ENCODE measurements at regions not wholly inside any gene's neighbourhood (a gene's known extent, or its start where the extent isn't known, plus 50 kb on each side); places are given as distances from the start of the nearest gene placed in this dataset.

DNA sequence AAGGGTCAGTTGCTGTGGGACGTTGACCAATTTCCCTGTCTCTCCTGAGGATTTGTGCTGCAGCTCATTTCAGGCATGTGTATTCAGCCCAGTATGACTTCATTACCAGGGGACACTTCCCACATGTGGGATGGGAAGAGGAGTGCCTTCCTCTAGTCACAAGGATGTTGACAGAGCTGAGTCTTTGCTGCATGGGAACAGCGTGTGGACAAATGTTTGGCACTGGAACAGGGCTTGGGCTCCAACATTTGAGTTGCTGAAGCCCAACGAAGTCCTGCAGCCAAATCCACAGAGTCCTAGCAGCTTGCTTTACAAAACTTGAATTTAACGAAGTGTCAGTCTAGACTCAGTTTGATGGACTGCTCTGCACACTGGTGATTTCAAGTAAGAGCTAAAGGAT, 283.2 kb downstream of the SH3GL2 start:
- ChIA-PET CTCF (interaction anchor here (0.6 kb wide), 1 partner anchor 1090 kb away, joined by 3 read pairs; no protein-coding TSS in a partner anchor), POLR2A (no interaction called here)
- H3K9me3 ChIP-seq (ENCODE audit: control extremely low read depth in 1 of 5, control insufficient read depth in 4 of 5, insufficient read depth in 2 of 5, low read depth in 1 of 5, low read length in 4 of 5), result no peaks in the 10 kb centered on the region
- no peaks in the 10 kb centered on the region for H3K4me1 ChIP-seq (ENCODE audit: control extremely low read depth in 1 of 4, control insufficient read depth in 4 of 4, insufficient read depth in 4 of 4, low read length in 3 of 4)
- no peak for DNase-seq
- no peaks in the 10 kb centered on the region for H3K36me3 ChIP-seq (ENCODE audit: control insufficient read depth in 4 of 4, insufficient read depth in 4 of 4, low read length in 3 of 4)
- 81% methylated on average over 3 of the region's 4 CpGs for WGBS (ENCODE audit: insufficient coverage)
- no peak overlapping the region for H3K4me3 ChIP-seq (ENCODE audit: control insufficient read depth in 1 of 7, extremely low read depth in 1 of 7, insufficient read depth in 4 of 7, low read depth in 2 of 7, low read length in 6 of 7)
- peaks cover 0 to 2% (median 0%) of the 10 kb centered on the region in 5 experiments for H3K27me3 ChIP-seq (replicated peaks in 2 of 5; ENCODE audit: control insufficient read depth in 4 of 5, insufficient read depth in 5 of 5, low read length in 4 of 5)
- no peak overlapping the region for H3K27ac ChIP-seq (ENCODE audit: insufficient read depth in 1 of 2, low read depth in 1 of 2, low read length in 2 of 2, poor library complexity in 1 of 2, severe bottlenecking in 2 of 2)

- Histone ChIP-seq H3K36me3 (ENCODE audit: control insufficient read depth in 4 of 4, insufficient read depth in 4 of 4, low read length in 3 of 4) (no peaks in the 10 kb centered on the region), H3K27ac (ENCODE audit: insufficient read depth in 1 of 2, low read depth in 1 of 2, low read length in 2 of 2, poor library complexity in 1 of 2, severe bottlenecking in 2 of 2) (no peak overlapping the region), H3K27me3 (replicated peaks in 2 of 5; ENCODE audit: control insufficient read depth in 4 of 5, insufficient read depth in 5 of 5, low read length in 4 of 5) (peaks cover 0 to 2% (median 0%) of the 10 kb centered on the region in 5 experiments), H3K4me1 (ENCODE audit: control extremely low read depth in 1 of 4, control insufficient read depth in 4 of 4, insufficient read depth in 4 of 4, low read length in 3 of 4) (no peaks in the 10 kb centered on the region), H3K9me3 (ENCODE audit: control extremely low read depth in 1 of 5, control insufficient read depth in 4 of 5, insufficient read depth in 2 of 5, low read depth in 1 of 5, low read length in 4 of 5) (no peaks in the 10 kb centered on the region), H3K4me3 (ENCODE audit: control insufficient read depth in 1 of 7, extremely low read depth in 1 of 7, insufficient read depth in 4 of 7, low read depth in 2 of 7, low read length in 6 of 7) (no peak overlapping the region)
- ChIA-PET POLR2A (no interaction called here), CTCF (no interaction called here)
- 97% methylated on average over 3 of the region's 4 CpGs for WGBS (ENCODE audit: insufficient coverage)
- no peak for DNase-seq
Observed at GRCh38 chr9:17862629-17863028, 283.8 kb downstream of the SH3GL2 start.

- POLR2A ChIA-PET, result no interaction called here
- CTCF ChIA-PET, result no interaction called here
- Histone ChIP-seq H3K9me3 (ENCODE audit: control extremely low read depth in 1 of 5, control insufficient read depth in 4 of 5, insufficient read depth in 2 of 5, low read depth in 1 of 5, low read length in 4 of 5) (no peaks in the 10 kb centered on the region), H3K4me3 (ENCODE audit: control insufficient read depth in 1 of 7, extremely low read depth in 1 of 7, insufficient read depth in 4 of 7, low read depth in 2 of 7, low read length in 6 of 7) (no peak overlapping the region), H3K4me1 (ENCODE audit: control extremely low read depth in 1 of 4, control insufficient read depth in 4 of 4, insufficient read depth in 4 of 4, low read length in 3 of 4) (no peaks in the 10 kb centered on the region), H3K27ac (ENCODE audit: insufficient read depth in 1 of 2, low read depth in 1 of 2, low read length in 2 of 2, poor library complexity in 1 of 2, severe bottlenecking in 2 of 2) (no peak overlapping the region), H3K36me3 (ENCODE audit: control insufficient read depth in 4 of 4, insufficient read depth in 4 of 4, low read length in 3 of 4) (no peaks in the 10 kb centered on the region), H3K27me3 (replicated peaks in 2 of 5; ENCODE audit: control insufficient read depth in 4 of 5, insufficient read depth in 5 of 5, low read length in 4 of 5) (peaks cover 0 to 2% (median 0%) of the 10 kb centered on the region in 5 experiments)
- no peak for DNase-seq
- WGBS (ENCODE audit: insufficient coverage), result 90% methylated on average over 2 of the region's 4 CpGs
Observed at GRCh38 chr9:17863213-17863883, 284.5 kb downstream of the SH3GL2 start.

DNA sequence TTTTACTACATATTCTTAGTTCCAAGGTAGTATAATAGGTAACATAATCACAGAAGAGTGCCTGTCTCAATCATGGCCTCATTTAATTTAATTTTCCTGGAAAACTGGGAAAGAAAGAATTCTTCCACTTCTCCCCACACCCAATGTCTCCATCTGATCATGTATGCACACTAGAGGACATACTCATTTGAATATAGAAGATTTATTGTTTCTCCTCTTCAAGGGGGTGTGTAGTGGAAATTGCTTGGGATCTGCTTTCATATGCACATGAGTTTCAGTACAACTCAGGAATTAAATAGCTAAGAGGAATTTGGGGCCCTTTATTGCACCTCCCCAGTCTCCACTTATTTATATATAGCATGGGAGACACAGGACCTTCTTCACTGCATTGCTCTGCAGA, 285.1 kb downstream of the SH3GL2 start:
- H3K36me3 ChIP-seq (ENCODE audit: control insufficient read depth in 4 of 4, insufficient read depth in 4 of 4, low read length in 3 of 4), result no peaks in the 10 kb centered on the region
- no peaks in the 10 kb centered on the region for H3K9me3 ChIP-seq (ENCODE audit: control extremely low read depth in 1 of 5, control insufficient read depth in 4 of 5, insufficient read depth in 2 of 5, low read depth in 1 of 5, low read length in 4 of 5)
- H3K27ac ChIP-seq (ENCODE audit: insufficient read depth in 1 of 2, low read depth in 1 of 2, low read length in 2 of 2, poor library complexity in 1 of 2, severe bottlenecking in 2 of 2), result no peak overlapping the region
- no peak for DNase-seq
- ChIA-PET CTCF (no interaction called here), POLR2A (no interaction called here)
- H3K27me3 ChIP-seq (replicated peaks in 2 of 5; ENCODE audit: control insufficient read depth in 4 of 5, insufficient read depth in 5 of 5, low read length in 4 of 5), result peaks cover 0 to 2% (median 0%) of the 10 kb centered on the region in 5 experiments
- H3K4me1 ChIP-seq (ENCODE audit: control extremely low read depth in 1 of 4, control insufficient read depth in 4 of 4, insufficient read depth in 4 of 4, low read length in 3 of 4), result no peaks in the 10 kb centered on the region
- H3K4me3 ChIP-seq (ENCODE audit: control insufficient read depth in 1 of 7, extremely low read depth in 1 of 7, insufficient read depth in 4 of 7, low read depth in 2 of 7, low read length in 6 of 7), result no peak overlapping the region

GRCh38 chr9:17864951-17865350, 286.1 kb downstream of the SH3GL2 start:
- DNase-seq, result no peak
- Histone ChIP-seq H3K27me3 (replicated peaks in 2 of 5; ENCODE audit: control insufficient read depth in 4 of 5, insufficient read depth in 5 of 5, low read length in 4 of 5) (peaks cover 0 to under 1% (median 0%) of the 10 kb centered on the region in 5 experiments), H3K4me3 (ENCODE audit: control insufficient read depth in 1 of 7, extremely low read depth in 1 of 7, insufficient read depth in 4 of 7, low read depth in 2 of 7, low read length in 6 of 7) (no peak overlapping the region), H3K36me3 (ENCODE audit: control insufficient read depth in 4 of 4, insufficient read depth in 4 of 4, low read length in 3 of 4) (no peaks in the 10 kb centered on the region), H3K27ac (ENCODE audit: insufficient read depth in 1 of 2, low read depth in 1 of 2, low read length in 2 of 2, poor library complexity in 1 of 2, severe bottlenecking in 2 of 2) (no peak overlapping the region), H3K9me3 (ENCODE audit: control extremely low read depth in 1 of 5, control insufficient read depth in 4 of 5, insufficient read depth in 2 of 5, low read depth in 1 of 5, low read length in 4 of 5) (no peaks in the 10 kb centered on the region), H3K4me1 (ENCODE audit: control extremely low read depth in 1 of 4, control insufficient read depth in 4 of 4, insufficient read depth in 4 of 4, low read length in 3 of 4) (no peaks in the 10 kb centered on the region)
- POLR2A ChIA-PET, result no interaction called here
- CTCF ChIA-PET, result no interaction called here
- 100% methylated on average over 1 of the region's 1 CpG for WGBS (ENCODE audit: insufficient coverage)

- CTCF ChIA-PET, result no interaction called here
- no peaks in the 10 kb centered on the region for H3K4me1 ChIP-seq (ENCODE audit: control extremely low read depth in 1 of 4, control insufficient read depth in 4 of 4, insufficient read depth in 4 of 4, low read length in 3 of 4)
- no peaks in the 10 kb centered on the region for H3K36me3 ChIP-seq (ENCODE audit: control insufficient read depth in 4 of 4, insufficient read depth in 4 of 4, low read length in 3 of 4)
- no peak overlapping the region for H3K27ac ChIP-seq (ENCODE audit: insufficient read depth in 1 of 2, low read depth in 1 of 2, low read length in 2 of 2, poor library complexity in 1 of 2, severe bottlenecking in 2 of 2)
- POLR2A ChIA-PET, result no interaction called here
- H3K27me3 ChIP-seq (replicated peaks in 2 of 5; ENCODE audit: control insufficient read depth in 4 of 5, insufficient read depth in 5 of 5, low read length in 4 of 5), result peaks cover 0 to 2% (median 0%) of the 10 kb centered on the region in 5 experiments
- WGBS (ENCODE audit: insufficient coverage), result no CpG with 5 or more reads among the region's 1 CpG
- DNase-seq, result no peak
- H3K4me3 ChIP-seq (ENCODE audit: control insufficient read depth in 1 of 7, extremely low read depth in 1 of 7, insufficient read depth in 4 of 7, low read depth in 2 of 7, low read length in 6 of 7), result no peak overlapping the region
- no peaks in the 10 kb centered on the region for H3K9me3 ChIP-seq (ENCODE audit: control extremely low read depth in 1 of 5, control insufficient read depth in 4 of 5, insufficient read depth in 2 of 5, low read depth in 1 of 5, low read length in 4 of 5)
Observed at GRCh38 chr9:17865881-17866280, 287.0 kb downstream of the SH3GL2 start.

DNA sequence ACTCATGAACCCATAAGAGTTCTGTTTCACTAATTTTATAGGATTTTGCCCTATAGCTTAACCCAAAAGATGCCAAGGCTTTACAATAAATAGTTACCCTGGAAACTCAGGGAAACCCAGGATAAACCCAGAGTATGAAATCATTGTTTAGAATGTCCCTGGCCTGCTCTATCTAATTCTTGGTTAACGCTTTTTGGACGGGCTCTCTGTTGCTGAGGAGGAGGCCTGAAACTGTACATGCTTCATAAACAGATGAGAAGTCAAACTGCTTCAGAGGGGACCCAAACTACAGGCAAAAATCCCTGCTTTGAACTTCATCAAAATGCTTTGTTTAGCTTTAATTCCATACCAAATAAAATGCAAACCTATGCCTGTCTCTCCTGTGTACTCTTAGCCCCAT, 291.9 kb downstream of the SH3GL2 start:
- Histone ChIP-seq H3K4me3 (ENCODE audit: control insufficient read depth in 1 of 7, extremely low read depth in 1 of 7, insufficient read depth in 4 of 7, low read depth in 2 of 7, low read length in 6 of 7) (no peak overlapping the region), H3K27me3 (replicated peaks in 2 of 5; ENCODE audit: control insufficient read depth in 4 of 5, insufficient read depth in 5 of 5, low read length in 4 of 5) (peaks cover 0 to 2% (median 0%) of the 10 kb centered on the region in 5 experiments), H3K27ac (ENCODE audit: insufficient read depth in 1 of 2, low read depth in 1 of 2, low read length in 2 of 2, poor library complexity in 1 of 2, severe bottlenecking in 2 of 2) (no peak overlapping the region), H3K36me3 (ENCODE audit: control insufficient read depth in 4 of 4, insufficient read depth in 4 of 4, low read length in 3 of 4) (no peaks in the 10 kb centered on the region), H3K4me1 (ENCODE audit: control extremely low read depth in 1 of 4, control insufficient read depth in 4 of 4, insufficient read depth in 4 of 4, low read length in 3 of 4) (no peaks in the 10 kb centered on the region), H3K9me3 (ENCODE audit: control extremely low read depth in 1 of 5, control insufficient read depth in 4 of 5, insufficient read depth in 2 of 5, low read depth in 1 of 5, low read length in 4 of 5) (no peaks in the 10 kb centered on the region)
- 68% methylated on average over 2 of the region's 2 CpGs for WGBS (ENCODE audit: insufficient coverage)
- POLR2A ChIA-PET, result no interaction called here
- no peak for DNase-seq
- CTCF ChIA-PET, result no interaction called here

Data from common myeloid progenitor, CD34-positive (primary cell).